PC-3 (cell line): ENCODE measurements at regions not wholly inside any gene's neighbourhood (a gene's known extent, or its start where the extent isn't known, plus 50 kb on each side); places are given as distances from the start of the nearest gene placed in this dataset.

ENCODE experiments used
- EZH2 ChIP-seq: fragments of 300-600 bp; sonication (generic); IDR thresholded peaks from one replicate; pipeline ENCODE4 v1.6.1; 2017; ENCODE audit warnings: antibody characterized with exemption, mild to moderate bottlenecking, low read length; ENCODE audit not compliant: unreplicated experiment
- EZH2phosphoT487 ChIP-seq: fragments of 300-600 bp; sonication (generic); IDR thresholded peaks from 2 replicates; pipeline ENCODE4 v1.6.1; 2018; ENCODE audit warnings: mild to moderate bottlenecking, antibody characterized with exemption, low read length, borderline replicate concordance
- TF ChIP-seq, protein P1 (sequence below): fragments of 300-600 bp; sonication (generic); conservative IDR thresholded peaks from 2 replicates; pipeline ENCODE4 v1.5.1; 2017; ENCODE audit warnings: antibody characterized with exemption, low read depth, mild to moderate bottlenecking, low read length

GRCh38 chr5:28710360-28710759 is 1672.0 kb upstream of the CDH9 start:
- TF ChIP-seq EZH2, result no peak
- TF ChIP-seq, protein P1, sequence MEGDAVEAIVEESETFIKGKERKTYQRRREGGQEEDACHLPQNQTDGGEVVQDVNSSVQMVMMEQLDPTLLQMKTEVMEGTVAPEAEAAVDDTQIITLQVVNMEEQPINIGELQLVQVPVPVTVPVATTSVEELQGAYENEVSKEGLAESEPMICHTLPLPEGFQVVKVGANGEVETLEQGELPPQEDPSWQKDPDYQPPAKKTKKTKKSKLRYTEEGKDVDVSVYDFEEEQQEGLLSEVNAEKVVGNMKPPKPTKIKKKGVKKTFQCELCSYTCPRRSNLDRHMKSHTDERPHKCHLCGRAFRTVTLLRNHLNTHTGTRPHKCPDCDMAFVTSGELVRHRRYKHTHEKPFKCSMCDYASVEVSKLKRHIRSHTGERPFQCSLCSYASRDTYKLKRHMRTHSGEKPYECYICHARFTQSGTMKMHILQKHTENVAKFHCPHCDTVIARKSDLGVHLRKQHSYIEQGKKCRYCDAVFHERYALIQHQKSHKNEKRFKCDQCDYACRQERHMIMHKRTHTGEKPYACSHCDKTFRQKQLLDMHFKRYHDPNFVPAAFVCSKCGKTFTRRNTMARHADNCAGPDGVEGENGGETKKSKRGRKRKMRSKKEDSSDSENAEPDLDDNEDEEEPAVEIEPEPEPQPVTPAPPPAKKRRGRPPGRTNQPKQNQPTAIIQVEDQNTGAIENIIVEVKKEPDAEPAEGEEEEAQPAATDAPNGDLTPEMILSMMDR, result peak; percentile 44
- no peak for TF ChIP-seq EZH2phosphoT487
